ENCODE measurements at regions not wholly inside any gene's neighbourhood (a gene's known extent, or its start where the extent isn't known, plus 50 kb on each side); places are given as distances from the start of the nearest gene placed in this dataset.

- TF ChIP-seq EZH2 (IDR thresholded peaks at IDR 0.05; ENCODE audit: borderline replicate concordance, low read depth, low read length, severe bottlenecking) (no peak), POLR2A (IDR thresholded peaks at IDR 0.05; ENCODE audit: low read depth, low read length) (no peak), POLR2AphosphoS5 (IDR thresholded peaks at IDR 0.05; ENCODE audit: insufficient read depth, low read depth, low read length) (no peak), GATA2 (IDR thresholded peaks at IDR 0.05; ENCODE audit: insufficient read depth, insufficient read length, low read depth, low read length) (no peak), MYC (IDR thresholded peaks at IDR 0.05; ENCODE audit: low read depth, low read length) (no peak), FOS (IDR thresholded peaks at IDR 0.05; ENCODE audit: borderline replicate concordance, insufficient read depth, low read length) (no peak), JUN (IDR thresholded peaks at IDR 0.05; ENCODE audit: borderline replicate concordance, insufficient read depth, insufficient read length, low read depth) (no peak)
- TF ChIP-seq, protein P1, sequence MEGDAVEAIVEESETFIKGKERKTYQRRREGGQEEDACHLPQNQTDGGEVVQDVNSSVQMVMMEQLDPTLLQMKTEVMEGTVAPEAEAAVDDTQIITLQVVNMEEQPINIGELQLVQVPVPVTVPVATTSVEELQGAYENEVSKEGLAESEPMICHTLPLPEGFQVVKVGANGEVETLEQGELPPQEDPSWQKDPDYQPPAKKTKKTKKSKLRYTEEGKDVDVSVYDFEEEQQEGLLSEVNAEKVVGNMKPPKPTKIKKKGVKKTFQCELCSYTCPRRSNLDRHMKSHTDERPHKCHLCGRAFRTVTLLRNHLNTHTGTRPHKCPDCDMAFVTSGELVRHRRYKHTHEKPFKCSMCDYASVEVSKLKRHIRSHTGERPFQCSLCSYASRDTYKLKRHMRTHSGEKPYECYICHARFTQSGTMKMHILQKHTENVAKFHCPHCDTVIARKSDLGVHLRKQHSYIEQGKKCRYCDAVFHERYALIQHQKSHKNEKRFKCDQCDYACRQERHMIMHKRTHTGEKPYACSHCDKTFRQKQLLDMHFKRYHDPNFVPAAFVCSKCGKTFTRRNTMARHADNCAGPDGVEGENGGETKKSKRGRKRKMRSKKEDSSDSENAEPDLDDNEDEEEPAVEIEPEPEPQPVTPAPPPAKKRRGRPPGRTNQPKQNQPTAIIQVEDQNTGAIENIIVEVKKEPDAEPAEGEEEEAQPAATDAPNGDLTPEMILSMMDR (IDR thresholded peaks at IDR 0.05; ENCODE audit: extremely low read depth in 1 of 2, insufficient read depth in 1 of 2, low read depth in 1 of 2, low read length in 2 of 2): no peak
- TF ChIP-seq, protein P2, sequence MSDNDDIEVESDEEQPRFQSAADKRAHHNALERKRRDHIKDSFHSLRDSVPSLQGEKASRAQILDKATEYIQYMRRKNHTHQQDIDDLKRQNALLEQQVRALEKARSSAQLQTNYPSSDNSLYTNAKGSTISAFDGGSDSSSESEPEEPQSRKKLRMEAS (IDR thresholded peaks at IDR 0.05; ENCODE audit: insufficient read depth, insufficient read length): no peak
Measured at GRCh38 chr12:125289970-125290369, 224.7 kb downstream of the AACS start.

Measured in endothelial cell of umbilical vein (primary cell).